ENCODE measurements at regions not wholly inside any gene's neighbourhood (a gene's known extent, or its start where the extent isn't known, plus 50 kb on each side); places are given as distances from the start of the nearest gene placed in this dataset.

DNA sequence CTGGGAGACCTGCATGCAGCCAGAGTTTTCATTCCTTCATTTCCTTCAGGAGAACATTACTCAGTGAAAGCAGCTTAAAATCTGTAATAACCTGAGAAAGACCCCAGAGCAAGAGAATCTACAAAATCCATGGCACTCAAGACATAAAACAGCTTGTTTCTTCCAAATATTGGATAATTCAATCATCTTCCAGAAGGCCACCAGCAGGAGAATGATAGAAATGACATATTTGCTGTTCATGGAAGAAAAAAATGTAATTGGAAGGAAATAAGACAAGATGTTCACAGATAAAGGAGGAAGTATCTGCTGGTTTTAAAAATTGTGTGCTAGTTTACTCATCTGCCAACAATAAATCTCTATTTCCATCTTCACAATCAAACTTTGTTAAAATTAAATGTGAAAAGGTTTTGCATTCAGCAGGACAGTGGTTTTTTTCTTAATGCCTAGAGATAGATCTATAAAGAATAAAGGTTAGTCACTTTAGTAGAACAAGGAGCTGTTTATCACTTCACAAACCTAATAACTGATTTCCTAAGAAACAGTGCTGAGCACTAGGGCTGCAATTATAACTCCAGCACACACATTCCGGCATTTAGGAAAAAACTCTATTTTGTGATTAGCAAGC lies 530.8 kb downstream of the NSUN3 start:
- CTCF ChIA-PET = interaction anchor here (0.7 kb wide), 1 partner anchor 26 kb away, joined by 4 read pairs; no protein-coding TSS in a partner anchor
- H3K4me3 Mint-ChIP-seq = no peak overlapping the region
- H3K27me3 Mint-ChIP-seq (ENCODE audit: low read depth) = no peaks in the 10 kb centered on the region
- H3K4me1 Mint-ChIP-seq = peaks cover 12% of the 10 kb centered on the region; the same call in 1 of the 2 replicates
- no peak overlapping the region for H3K27ac Mint-ChIP-seq
- TF ChIP-seq TP53 (CRISPR knock-in tag; IDR thresholded peaks at IDR 0.05) (no peak), TEAD4 (CRISPR knock-in tag; IDR thresholded peaks at IDR 0.05) (no peak), GRHL2 (CRISPR knock-in tag; IDR thresholded peaks at IDR 0.05; ENCODE audit: insufficient replicate concordance, severe bottlenecking) (no peak), HMGA2 (CRISPR knock-in tag; IDR thresholded peaks at IDR 0.05) (no peak), ZBTB21 (CRISPR knock-in tag; IDR thresholded peaks at IDR 0.05; ENCODE audit: borderline replicate concordance) (no peak), ZNF219 (CRISPR knock-in tag; IDR thresholded peaks at IDR 0.05; ENCODE audit: borderline replicate concordance) (no peak), CREM (CRISPR knock-in tag; IDR thresholded peaks at IDR 0.05) (no peak), EMX1 (CRISPR knock-in tag; IDR thresholded peaks at IDR 0.05) (no peak), NFYB (CRISPR knock-in tag; conservative IDR thresholded peaks at IDR 0.05; ENCODE audit: low read depth) (no peak)
- TF ChIP-seq, protein P1, sequence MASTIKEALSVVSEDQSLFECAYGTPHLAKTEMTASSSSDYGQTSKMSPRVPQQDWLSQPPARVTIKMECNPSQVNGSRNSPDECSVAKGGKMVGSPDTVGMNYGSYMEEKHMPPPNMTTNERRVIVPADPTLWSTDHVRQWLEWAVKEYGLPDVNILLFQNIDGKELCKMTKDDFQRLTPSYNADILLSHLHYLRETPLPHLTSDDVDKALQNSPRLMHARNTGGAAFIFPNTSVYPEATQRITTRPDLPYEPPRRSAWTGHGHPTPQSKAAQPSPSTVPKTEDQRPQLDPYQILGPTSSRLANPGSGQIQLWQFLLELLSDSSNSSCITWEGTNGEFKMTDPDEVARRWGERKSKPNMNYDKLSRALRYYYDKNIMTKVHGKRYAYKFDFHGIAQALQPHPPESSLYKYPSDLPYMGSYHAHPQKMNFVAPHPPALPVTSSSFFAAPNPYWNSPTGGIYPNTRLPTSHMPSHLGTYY (CRISPR knock-in tag; IDR thresholded peaks at IDR 0.05) = no peak
- TF ChIP-seq, protein P2, sequence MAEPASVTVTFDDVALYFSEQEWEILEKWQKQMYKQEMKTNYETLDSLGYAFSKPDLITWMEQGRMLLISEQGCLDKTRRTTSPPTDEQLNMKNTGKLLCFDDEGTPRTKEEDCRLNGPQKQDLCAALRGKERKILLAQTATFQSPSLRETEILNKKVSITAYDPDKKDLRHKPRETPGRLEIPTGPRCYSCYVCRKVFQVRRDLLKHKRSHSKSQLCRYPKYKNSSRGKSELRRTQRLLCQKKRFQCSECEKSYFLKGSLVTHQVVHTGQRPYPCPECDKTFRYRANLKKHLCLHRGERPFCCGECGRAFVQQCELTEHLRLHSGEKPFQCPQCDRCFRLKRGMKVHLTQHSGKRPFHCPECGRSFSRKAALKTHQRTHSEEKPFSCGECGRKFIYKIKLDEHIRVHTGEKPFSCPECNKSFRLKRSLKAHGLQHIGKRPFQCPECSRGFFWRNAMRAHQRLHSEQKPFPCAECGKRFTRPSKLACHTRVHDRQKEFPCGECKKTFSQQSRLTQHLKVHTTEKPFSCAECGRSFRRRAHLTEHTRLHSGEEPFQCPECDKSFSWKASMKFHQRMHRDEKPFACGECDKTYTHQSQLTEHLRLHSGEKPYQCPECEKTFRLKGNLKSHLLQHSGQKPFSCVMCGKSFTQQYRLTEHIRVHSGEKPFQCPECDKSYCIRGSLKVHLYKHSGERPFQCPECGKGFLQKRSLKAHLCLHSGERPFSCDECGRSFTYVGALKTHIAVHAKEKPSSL (CRISPR knock-in tag; conservative IDR thresholded peaks at IDR 0.05) = no peak
- TF ChIP-seq, protein P3, sequence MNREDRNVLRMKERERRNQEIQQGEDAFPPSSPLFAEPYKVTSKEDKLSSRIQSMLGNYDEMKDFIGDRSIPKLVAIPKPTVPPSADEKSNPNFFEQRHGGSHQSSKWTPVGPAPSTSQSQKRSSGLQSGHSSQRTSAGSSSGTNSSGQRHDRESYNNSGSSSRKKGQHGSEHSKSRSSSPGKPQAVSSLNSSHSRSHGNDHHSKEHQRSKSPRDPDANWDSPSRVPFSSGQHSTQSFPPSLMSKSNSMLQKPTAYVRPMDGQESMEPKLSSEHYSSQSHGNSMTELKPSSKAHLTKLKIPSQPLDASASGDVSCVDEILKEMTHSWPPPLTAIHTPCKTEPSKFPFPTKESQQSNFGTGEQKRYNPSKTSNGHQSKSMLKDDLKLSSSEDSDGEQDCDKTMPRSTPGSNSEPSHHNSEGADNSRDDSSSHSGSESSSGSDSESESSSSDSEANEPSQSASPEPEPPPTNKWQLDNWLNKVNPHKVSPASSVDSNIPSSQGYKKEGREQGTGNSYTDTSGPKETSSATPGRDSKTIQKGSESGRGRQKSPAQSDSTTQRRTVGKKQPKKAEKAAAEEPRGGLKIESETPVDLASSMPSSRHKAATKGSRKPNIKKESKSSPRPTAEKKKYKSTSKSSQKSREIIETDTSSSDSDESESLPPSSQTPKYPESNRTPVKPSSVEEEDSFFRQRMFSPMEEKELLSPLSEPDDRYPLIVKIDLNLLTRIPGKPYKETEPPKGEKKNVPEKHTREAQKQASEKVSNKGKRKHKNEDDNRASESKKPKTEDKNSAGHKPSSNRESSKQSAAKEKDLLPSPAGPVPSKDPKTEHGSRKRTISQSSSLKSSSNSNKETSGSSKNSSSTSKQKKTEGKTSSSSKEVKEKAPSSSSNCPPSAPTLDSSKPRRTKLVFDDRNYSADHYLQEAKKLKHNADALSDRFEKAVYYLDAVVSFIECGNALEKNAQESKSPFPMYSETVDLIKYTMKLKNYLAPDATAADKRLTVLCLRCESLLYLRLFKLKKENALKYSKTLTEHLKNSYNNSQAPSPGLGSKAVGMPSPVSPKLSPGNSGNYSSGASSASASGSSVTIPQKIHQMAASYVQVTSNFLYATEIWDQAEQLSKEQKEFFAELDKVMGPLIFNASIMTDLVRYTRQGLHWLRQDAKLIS (CRISPR knock-in tag; IDR thresholded peaks at IDR 0.05; ENCODE audit: borderline replicate concordance) = no peak
- TF ChIP-seq, protein P4, sequence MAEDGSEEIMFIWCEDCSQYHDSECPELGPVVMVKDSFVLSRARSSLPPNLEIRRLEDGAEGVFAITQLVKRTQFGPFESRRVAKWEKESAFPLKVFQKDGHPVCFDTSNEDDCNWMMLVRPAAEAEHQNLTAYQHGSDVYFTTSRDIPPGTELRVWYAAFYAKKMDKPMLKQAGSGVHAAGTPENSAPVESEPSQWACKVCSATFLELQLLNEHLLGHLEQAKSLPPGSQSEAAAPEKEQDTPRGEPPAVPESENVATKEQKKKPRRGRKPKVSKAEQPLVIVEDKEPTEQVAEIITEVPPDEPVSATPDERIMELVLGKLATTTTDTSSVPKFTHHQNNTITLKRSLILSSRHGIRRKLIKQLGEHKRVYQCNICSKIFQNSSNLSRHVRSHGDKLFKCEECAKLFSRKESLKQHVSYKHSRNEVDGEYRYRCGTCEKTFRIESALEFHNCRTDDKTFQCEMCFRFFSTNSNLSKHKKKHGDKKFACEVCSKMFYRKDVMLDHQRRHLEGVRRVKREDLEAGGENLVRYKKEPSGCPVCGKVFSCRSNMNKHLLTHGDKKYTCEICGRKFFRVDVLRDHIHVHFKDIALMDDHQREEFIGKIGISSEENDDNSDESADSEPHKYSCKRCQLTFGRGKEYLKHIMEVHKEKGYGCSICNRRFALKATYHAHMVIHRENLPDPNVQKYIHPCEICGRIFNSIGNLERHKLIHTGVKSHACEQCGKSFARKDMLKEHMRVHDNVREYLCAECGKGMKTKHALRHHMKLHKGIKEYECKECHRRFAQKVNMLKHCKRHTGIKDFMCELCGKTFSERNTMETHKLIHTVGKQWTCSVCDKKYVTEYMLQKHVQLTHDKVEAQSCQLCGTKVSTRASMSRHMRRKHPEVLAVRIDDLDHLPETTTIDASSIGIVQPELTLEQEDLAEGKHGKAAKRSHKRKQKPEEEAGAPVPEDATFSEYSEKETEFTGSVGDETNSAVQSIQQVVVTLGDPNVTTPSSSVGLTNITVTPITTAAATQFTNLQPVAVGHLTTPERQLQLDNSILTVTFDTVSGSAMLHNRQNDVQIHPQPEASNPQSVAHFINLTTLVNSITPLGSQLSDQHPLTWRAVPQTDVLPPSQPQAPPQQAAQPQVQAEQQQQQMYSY (CRISPR knock-in tag; IDR thresholded peaks at IDR 0.05) = no peak
- H3K36me3 Mint-ChIP-seq = no peaks in the 10 kb centered on the region
- H3K9me3 Mint-ChIP-seq = peaks cover 5% of the 10 kb centered on the region; the same call in 1 of the 2 replicates
- ATAC-seq (no peak), DNase-seq (ENCODE audit: low spot score) (no peak)
- POLR2A ChIA-PET = no interaction called here

DNA sequence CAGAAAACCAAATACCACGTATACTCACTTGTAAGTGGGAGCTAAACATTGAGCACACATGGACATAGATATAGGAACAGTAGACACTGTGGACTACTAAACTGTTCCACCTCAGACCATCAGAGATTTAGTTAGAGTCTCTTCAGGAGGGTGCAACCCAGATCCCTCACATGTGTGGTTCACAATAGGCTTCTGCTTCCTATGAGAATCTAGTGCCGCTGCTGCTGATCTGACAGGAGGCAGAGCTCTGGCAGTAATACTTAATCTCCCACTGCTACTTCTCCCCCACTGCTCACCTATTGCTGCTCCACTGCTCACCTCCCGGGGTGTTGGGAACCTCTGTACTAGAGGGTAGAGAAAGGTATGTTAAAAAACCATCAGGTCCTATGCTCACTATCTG lies 533.3 kb downstream of the NSUN3 start:
- DNase-seq (ENCODE audit: low spot score) = no peak
- H3K36me3 Mint-ChIP-seq = no peaks in the 10 kb centered on the region
- POLR2A ChIA-PET = no interaction called here
- no peak overlapping the region for H3K4me3 Mint-ChIP-seq
- ATAC-seq = no peak
- no peaks in the 10 kb centered on the region for H3K27me3 Mint-ChIP-seq (ENCODE audit: low read depth)
- peaks cover 7% of the 10 kb centered on the region for H3K9me3 Mint-ChIP-seq
- H3K27ac Mint-ChIP-seq = no peak overlapping the region
- H3K4me1 Mint-ChIP-seq = peaks cover 27% of the 10 kb centered on the region
- CTCF ChIA-PET = interaction anchor here (0.6 kb wide), 1 partner anchor 81 kb away, joined by 3 read pairs; no protein-coding TSS in a partner anchor
- no peak for TF ChIP-seq ZNF138 (CRISPR knock-in tag; conservative IDR thresholded peaks at IDR 0.05)
- TF ChIP-seq OVOL2 (CRISPR knock-in tag; IDR thresholded peaks at IDR 0.05; ENCODE audit: borderline replicate concordance) = no peak
- no peak for TF ChIP-seq RORB (CRISPR knock-in tag; IDR thresholded peaks at IDR 0.05)
- TF ChIP-seq NFATC4 (CRISPR knock-in tag; IDR thresholded peaks at IDR 0.05) = no peak
- TF ChIP-seq, protein P5, sequence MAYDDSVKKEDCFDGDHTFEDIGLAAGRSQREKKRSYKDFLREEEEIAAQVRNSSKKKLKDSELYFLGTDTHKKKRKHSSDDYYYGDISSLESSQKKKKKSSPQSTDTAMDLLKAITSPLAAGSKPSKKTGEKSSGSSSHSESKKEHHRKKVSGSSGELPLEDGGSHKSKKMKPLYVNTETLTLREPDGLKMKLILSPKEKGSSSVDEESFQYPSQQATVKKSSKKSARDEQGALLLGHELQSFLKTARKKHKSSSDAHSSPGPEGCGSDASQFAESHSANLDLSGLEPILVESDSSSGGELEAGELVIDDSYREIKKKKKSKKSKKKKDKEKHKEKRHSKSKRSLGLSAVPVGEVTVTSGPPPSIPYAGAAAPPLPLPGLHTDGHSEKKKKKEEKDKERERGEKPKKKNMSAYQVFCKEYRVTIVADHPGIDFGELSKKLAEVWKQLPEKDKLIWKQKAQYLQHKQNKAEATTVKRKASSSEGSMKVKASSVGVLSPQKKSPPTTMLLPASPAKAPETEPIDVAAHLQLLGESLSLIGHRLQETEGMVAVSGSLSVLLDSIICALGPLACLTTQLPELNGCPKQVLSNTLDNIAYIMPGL (CRISPR knock-in tag; IDR thresholded peaks at IDR 0.05) = no peak
- TF ChIP-seq, protein P6, sequence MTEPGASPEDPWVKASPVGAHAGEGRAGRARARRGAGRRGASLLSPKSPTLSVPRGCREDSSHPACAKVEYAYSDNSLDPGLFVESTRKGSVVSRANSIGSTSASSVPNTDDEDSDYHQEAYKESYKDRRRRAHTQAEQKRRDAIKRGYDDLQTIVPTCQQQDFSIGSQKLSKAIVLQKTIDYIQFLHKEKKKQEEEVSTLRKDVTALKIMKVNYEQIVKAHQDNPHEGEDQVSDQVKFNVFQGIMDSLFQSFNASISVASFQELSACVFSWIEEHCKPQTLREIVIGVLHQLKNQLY (CRISPR knock-in tag; IDR thresholded peaks at IDR 0.05) = no peak
- TF ChIP-seq, protein P2 (CRISPR knock-in tag; conservative IDR thresholded peaks at IDR 0.05) = no peak

All from WTC11 (cell line).